ENCODE measurements at regions not wholly inside any gene's neighbourhood (a gene's known extent, or its start where the extent isn't known, plus 50 kb on each side); places are given as distances from the start of the nearest gene placed in this dataset.

DNA sequence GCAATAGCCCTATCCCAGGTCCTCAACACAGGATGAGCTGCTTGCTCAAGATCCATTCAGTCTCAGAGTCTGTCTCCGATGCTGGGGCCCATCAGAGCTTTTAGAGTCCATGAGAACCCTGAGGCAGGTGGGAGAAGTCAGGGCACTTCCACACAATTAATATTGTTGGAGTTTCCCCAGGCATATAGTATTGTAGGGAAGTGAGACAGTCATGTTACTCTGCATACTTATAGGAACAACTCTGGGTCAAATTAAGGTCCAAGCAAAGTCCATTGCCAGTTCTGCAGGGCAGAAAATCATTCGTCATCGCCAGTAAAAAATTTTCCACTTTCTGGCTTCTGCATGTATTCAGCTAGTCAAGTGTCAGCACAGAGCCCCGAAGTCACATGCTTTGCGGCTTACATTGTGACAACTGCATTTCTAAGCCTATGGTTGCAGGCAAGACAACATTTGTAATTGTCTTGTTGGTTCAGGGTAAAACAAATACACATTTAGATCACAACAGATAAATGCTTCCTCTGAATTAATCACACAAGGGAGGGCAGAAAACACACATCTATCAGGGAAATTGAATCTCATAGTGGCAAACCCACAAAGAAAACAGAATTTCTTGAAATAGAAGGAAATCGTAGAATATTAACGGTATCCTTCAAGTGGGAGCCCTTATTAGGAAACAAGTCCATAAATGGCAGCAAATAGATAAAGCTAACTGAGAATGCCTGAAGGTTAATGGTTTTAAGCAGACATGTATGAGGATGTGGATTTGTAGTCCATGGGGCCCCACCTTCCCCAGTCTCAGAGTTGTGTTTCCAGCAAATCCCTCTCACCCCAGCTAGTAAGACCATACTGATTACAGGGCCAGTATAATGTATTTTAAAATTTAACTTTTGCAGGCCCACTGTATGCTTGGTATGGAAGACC lies 412.1 kb upstream of the RASGEF1B start (continued):
- TF ChIP-seq EP300 (IDR thresholded peaks at IDR 0.05; ENCODE audit: borderline replicate concordance in 1 of 2, low read depth in 2 of 2, low read length in 2 of 2): no peak

Measured in H1 (cell line).